Skeletal muscle cell (primary cell): ENCODE measurements at regions not wholly inside any gene's neighbourhood (a gene's known extent, or its start where the extent isn't known, plus 50 kb on each side); places are given as distances from the start of the nearest gene placed in this dataset.
"Not testable (repeated sequence)": the region's sequence is repeated elsewhere in the genome, so short reads cannot be mapped to it uniquely, and the experiment has no call there.

Experiments
- DNase-seq: peaks from one replicate; pipeline ENCODE4 v3.0.0-alpha.2; 2010; ENCODE audit warnings: low read depth
- H3K4me3 ChIP-seq: 2 replicates; pipeline ENCODE4 v1.5.1; 2011; ENCODE audit warnings: low read depth, mild to moderate bottlenecking, control low read depth, low read length, moderate library complexity

DNA sequence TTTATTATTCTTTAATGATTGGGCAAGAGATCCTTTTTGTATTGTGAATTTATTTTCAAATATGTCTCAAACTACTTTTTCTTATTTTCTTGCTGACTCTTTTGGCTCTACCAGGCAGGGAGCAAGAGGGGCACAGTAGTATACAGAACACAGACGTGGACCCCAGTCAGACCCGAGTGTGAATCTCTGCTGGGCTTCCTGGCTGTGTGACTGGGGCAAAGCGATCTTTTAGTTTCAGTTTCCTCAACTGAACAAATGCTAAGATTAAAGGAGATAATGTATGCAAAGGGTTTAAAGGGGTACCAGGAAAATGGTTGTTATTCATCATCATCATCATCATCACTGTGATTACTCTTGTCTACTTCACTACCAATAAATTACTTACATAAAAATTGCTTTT is 317.5 kb downstream of the HIVEP2 start:
- H3K4me3 ChIP-seq: no peak overlapping the region
- DNase-seq: no peak

DNA sequence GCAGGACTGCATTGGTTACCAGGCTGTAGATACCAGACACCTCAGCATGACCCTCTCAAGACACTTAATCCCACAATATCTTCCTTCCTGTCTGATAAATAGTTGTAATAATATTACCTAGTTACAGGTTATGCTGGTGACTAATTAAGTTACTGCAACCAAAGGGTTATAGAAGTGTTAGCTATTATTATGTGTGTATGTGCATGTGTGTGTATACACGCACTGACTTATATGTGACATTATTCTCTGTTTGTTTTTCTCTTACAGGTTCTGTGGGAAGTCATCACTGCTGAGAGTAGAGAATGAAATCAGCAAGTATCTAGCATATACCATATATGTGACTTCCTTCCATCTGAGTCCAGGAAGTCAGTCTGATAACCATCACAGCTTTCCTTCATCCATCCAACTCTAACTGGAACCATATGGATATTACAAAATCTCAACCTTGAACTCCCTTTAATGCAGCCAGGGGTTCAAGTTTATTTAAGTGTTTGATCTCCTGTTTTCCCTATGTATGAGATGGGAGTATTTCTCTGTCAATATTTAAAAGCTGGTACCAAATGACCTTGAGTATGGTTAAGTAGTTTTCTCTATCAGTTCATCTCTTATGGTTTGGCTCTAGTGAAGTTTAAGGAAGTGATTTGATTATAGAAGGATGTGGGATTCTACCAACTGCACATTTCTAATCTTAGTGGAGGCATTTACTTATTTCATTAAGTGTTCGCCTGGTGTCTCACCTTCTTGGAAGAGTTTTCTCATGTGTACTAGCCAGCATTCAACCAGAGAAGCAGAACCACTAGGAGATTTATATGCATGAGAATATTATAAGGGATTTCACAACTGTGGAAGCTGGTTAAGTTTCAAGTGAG is 313.2 kb downstream of the HIVEP2 start:
- DNase-seq: no peak
- no peak overlapping the region for H3K4me3 ChIP-seq

DNA sequence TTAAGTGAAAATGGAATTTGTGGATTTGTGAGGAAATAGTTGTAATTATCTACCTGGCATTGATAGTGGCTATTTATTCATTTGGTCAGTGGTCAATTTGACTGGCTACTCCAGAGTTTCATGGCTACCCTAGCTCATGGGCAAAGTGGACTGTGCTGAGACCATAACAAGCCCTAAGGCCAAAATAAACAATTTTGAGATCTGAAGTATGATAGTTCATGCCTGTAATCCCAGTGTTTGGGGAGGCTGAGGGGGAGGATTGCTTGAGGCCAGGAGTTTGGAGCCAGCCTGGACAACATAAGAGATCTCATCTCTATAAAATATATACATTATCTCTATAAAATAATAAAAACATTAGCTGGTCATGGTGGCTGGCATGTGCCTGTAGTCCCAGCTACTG is 311.7 kb downstream of the HIVEP2 start:
- no peak for DNase-seq
- H3K4me3 ChIP-seq: no peak overlapping the region

DNA sequence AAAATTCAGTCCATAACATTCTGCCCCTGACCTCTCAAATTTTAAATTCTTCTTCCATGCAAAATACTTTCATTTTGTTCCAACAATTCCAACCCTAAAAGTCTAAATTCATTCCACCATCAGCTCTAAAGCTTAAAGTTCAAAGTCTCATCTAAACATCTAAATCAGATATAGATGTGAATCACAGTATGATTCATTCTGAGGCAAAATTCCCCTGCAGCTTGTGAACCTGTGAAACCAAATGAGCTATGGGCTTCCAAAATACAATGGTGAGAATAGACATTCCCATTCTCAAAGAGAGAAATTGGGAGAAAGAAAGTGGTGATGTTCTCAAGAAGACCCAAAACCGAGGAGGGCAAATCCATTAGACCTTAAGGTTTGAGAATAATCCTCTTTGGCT is 309.8 kb downstream of the HIVEP2 start:
- H3K4me3 ChIP-seq: no peak overlapping the region
- no peak for DNase-seq

DNA sequence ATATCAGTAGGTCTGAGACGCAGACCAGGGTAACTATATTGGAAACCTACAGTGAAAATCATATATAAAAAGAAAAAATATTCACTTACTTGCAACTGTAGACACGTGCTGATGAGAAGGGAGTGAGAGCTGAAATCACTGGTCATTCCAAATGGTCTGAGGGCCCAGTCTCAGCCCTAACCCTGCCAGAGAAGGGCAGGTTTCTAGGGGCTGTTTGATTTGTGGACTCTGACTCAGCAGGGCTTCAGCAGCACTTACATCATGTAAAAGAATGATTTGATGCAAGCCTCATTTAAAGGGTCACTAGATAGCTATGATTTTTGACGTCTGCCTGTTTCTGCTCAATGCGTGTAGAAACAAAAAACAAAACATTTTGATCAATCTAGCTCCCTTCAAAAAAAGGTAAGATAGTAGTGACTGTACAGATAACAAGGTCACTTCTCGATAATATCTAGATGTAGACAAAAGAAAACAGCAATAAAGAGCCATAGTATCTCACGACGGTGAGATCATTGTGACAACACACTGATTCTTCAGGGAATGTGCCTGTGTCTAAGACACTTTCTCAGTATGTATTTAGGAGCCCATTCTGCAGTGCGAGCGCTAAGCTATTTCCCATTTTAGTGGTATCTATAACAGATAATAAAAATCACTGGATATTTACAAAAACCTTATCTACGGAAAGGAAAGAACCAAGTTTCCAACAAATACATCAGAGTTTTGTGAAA is 307.2 kb downstream of the HIVEP2 start:
- no peak overlapping the region for H3K4me3 ChIP-seq
- DNase-seq: no peak

DNA sequence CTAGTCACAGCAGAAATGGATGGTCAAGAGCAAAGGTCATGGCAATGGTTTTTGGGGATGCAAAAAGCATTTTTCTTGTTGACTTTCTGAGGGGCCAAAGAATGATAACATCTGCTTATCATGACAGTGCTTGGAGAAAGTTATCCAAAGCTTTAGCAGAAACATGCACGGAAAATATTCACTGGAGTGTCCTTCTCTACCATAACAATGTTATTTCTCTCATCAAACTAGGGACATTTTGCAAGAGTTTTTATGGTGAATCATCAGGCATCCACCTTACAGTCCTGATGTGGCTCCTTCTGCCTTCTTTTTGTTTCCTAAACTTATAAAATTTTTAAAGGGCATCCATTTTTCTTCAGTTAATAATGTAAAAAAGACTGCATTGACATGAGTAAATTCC is 302.3 kb downstream of the HIVEP2 start:
- H3K4me3 ChIP-seq: no peak overlapping the region
- DNase-seq: no peak

DNA sequence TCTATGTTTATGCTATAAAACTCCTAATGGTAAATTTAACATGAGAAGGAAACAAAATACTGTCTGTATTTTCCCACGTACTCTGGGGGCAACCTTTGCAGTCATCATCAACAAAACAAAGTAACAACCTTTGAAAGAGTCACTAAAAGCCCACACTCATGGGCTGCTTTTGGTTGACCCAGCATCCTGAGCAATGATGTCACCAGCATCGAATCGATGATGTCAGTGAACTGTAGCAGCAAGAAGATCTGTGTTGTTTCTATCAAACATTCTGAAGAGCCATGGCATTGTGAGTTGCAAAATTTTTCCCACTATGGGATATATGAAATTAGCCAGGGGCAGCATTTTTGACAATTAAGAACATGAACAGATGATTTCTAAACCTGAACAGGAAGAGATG is 300.1 kb downstream of the HIVEP2 start:
- no peak for DNase-seq
- H3K4me3 ChIP-seq: no peak overlapping the region

DNA sequence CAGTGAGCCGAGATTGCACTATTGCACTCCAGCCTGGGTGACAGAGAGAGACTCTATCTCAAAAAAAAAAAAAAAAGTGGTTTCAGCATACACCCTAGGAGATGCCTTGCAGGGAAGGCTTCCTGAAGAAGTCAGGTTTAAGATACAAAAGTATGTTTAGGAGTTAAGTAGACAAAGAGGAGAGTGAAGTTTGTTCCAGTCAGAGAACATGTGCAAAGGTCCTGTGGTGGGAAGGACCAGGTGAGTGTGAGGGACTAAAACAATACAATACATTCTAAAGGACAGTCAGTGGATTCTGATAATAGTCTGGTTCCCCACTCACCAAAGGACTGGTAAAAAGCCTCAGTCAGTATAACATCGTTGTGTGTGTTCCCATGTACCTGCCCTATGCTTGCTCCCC is 299.3 kb downstream of the HIVEP2 start:
- no peak for DNase-seq
- no peak overlapping the region for H3K4me3 ChIP-seq

DNA sequence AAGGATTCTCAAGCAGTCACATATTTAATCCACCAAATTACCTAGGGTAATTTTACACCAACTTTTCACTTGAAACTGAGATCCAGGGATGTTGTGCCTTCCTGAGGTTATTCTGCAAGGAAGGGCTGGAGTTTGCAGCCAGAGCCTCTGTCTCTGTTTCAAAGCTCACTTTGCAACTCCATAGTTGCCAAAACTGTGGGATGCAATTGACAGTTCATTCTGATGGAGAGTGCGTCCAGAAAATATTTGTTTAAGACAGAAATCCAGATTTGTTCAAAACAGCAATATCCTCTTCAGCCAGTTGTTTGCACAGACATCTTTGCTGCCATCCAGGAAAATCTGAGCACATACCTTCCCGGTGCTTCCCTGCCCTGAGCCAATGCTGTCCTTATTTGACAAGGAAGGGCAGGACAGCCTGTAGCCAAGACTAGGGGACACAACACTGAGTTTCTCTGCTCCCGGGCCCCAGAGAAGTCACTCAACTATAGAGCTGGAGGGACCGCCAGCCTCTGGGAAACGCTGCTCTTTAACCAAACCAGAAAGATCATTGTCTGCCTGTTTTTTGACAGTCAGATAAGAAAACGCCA is 297.4 kb downstream of the HIVEP2 start:
- DNase-seq: no peak
- no peak overlapping the region for H3K4me3 ChIP-seq

DNA sequence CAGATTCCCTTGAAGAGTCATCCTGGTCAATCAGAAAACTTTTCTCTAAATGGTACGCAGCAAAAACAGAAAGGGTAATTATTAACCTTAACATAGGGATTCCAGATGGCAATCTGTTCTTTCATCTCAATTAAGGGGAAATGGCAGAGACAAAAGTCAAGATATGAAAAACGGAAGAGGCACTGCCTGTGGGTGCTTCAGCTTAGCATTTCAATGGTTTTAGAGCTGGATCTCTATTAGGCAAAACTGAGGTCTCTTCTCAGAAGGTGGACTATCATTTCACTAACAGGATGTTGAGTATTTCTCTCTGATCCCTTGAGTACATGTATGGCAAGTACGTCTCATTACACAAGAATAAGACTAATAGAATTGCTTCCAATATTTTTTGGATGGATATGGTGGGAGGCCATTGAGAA is 296.9 kb downstream of the HIVEP2 start:
- no peak overlapping the region for H3K4me3 ChIP-seq
- DNase-seq: no peak

DNA sequence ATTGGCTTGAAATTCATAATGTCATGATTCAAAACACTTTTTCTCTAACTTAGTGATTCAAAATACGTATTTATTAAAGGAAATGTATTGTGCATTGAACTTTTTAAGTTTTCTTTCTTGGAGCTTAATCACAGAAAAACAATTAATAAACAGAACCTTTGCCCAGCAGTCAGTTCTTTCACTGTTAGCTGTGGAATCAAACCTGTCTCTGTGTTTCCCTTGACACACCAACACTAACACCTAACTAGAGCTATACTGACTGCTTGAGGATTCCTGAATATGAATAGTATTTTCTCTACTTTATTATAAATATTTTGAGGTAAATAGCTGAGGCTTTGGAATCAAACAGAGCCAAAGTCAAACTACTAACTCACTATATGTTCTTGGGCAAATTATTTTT is 296.4 kb downstream of the HIVEP2 start:
- no peak for DNase-seq

DNA sequence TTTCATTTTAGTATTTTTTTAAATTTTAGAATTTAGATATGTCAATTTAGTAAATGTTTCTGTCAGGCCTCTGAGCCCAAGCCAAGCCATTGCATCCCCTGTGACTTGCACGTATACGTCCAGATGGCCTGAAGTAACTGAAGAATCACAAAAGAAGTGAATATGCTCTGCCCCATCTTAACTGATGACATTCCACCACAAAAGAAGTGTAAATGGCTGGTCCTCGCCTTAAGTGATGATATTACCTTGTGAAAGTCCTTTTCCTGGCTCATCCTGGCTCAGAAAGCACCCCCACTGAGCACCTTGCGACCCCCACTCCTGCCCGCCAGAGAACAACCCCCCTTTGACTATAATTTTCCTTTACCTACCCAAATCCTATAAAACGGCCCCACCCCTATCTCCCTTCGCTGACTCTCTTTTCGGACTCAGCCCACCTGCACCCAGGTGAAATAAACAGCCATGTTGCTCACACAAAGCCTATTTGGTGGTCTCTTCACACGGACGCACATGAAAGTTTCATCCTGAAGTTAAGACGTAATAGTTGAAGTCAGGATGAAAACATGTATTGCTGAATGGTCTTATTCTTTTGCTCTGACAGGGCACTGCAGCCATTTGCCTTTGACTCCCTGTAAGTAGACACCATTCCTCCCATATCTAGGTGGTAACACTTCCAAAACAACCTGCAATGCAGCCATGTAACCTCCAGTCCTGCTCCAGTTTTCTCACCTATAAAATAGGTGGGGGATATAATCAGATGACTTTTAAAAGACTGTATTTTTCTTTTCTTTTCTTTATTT is 295.3 kb downstream of the HIVEP2 start:
- not testable (repeated sequence) for H3K4me3 ChIP-seq, DNase-seq

More for the DNA sequence above, 296.4 kb downstream of the HIVEP2 start:
- H3K4me3 ChIP-seq: no peak overlapping the region

DNA sequence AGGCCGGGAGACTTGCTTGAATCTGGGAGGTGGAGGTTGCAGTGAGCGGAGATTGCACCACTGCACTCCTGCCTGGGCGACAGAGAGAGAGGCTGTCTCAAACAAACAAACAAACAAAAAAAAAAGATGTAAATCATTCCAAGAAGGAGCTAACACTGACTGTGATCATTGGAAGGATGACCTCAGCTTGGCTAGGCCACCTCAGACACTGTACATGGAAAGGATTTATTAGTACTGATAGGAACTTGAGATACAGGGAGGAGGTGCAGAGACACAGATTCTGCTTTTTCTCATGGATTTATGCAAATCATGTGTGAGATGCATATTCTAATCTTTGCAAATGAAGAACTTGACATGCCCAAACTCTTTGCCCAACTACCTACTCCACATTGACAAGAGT is 293.6 kb downstream of the HIVEP2 start:
- no peak overlapping the region for H3K4me3 ChIP-seq
- no peak for DNase-seq

DNA sequence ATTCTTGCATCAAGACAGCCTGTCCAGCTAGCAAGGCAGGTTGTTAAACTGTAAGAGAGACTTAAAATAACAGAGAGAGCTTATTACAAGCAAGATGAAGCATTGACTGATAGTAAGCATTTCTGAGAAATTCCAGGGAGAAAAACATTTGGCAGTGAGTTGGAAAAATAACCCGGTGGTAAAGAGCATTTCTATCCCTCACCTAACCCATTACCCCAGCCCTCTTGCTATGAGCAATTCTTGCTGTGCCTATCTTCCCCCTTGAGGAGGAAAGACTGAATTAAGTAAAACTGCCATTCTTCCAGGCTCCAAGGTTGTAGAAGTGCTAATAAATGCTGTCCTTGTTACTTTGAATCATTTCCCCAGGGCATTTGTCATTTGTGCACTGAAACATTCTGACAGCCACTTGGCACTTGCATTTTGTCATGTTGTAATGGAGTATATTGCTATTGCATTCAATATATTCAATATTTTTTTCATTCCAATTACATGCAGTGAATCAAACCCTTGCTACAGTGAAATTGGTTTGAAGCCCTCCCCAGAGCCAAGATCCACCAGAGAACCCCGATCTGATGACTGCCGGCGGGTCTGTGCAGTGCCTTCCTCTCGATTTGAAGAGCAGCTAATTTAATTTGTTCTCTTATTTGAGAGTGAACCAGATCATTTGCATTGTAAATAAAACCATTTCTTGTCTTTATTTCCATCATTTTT is 291.1 kb downstream of the HIVEP2 start:
- H3K4me3 ChIP-seq: no peak overlapping the region
- DNase-seq: no peak

DNA sequence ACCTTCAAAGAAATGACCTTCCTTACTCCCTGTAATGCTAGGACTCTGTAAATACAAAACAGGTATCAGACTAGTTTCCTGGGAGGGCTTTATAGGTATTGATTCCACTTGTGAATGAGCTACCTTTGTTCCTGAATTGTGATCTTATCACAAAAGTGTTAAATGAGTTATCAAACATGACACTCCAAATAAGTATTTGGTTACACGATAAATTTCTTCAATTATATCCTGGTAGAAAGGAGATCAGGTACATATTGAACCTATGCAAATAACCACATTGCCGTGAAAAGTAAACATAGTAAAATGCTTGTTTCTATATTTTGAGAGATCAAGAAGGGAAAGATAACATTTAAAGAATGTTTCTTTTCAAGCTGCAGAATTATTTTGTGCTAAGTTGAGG is 285.3 kb downstream of the HIVEP2 start:
- H3K4me3 ChIP-seq: no peak overlapping the region
- no peak for DNase-seq

DNA sequence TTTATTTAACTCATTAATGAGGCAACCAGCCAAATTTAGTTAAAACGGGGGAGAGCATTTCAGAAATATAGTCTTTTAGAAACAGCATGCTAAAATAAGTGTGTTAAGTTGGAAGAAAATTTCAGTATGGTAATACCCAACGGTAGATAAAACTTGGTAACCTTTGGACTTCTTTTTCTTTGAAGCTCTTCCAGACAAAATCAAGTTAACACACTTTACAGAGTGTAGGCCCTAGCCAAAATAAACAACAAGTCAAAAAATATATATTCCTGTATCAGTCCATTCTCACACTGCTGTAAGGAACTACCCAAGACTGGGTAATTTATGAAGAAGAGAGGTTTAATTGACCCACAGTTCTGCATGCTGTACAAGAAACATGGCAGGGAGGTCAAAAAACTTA is 279.6 kb downstream of the HIVEP2 start:
- no peak overlapping the region for H3K4me3 ChIP-seq
- no peak for DNase-seq

DNA sequence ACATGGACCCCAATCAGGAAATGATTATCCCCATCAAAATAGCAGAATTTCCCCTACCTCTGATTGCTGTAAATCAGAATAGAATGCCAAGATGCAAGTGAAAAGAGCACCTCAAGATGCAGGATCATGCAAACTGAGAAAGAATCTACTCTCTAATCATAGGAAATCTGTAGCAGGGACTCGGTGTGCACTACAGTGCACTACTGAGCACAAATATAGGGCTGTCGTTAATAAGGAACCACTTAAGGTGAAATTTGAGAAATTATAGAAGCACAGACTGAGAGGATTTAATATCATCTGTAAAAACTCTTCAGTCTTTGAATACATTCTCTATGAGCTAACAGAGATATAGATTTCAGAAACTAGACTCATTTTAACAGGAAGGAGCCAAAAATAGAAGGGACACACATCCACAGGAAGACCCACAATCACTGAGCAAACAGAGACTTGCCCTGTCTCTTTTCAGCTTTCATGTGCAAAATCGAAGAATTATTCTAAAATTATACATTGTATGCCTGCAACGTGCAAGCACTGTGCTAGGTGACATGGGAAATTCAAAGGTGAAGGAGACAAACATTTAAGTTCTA is 278.3 kb downstream of the HIVEP2 start:
- DNase-seq: no peak

DNA sequence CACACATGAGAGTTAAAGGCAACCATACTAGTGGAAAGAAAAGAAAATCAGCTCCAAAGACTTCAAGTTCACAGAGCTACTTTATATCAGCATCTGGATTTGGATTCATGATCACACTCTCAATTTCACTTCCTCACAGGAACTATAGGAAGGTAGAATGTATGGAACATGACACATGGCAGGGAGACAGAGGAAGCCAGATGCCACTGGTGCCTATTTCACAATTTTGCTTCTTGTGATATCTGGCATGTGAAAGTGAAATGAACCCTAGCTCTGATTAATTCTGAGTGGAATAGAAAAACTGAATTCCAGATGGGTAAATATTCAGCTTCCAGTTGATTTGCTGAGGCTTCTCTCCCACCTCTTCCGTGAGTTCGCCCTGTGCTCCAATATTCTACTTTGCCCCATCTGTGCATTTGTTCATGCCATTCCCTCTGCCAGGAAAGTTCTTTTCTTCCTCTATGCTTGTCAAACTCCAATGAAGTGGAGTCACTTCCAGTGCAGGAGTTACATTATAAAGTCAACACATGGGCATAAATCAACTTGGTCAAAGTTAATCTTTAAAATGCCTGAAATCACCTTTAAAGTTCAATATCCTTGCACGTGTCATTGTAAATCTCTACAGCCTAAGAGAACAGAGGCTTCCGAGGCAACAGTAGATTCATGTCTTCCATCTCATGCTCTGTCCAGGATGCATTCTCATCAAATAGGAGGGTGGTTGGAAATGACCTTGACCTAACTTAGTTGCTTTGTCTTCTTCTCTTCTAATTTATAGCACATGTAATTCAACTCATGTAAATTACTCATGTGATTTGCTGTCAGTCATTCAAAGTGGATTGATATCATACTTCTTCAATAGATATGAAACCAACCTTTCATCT is 275.3 kb downstream of the HIVEP2 start:
- no peak for DNase-seq
- H3K4me3 ChIP-seq: no peak overlapping the region

More for the DNA sequence above, 278.3 kb downstream of the HIVEP2 start:
- no peak overlapping the region for H3K4me3 ChIP-seq
